GM19438 (cell line): ENCODE measurements at regions not wholly inside any gene's neighbourhood (a gene's known extent, or its start where the extent isn't known, plus 50 kb on each side); places are given as distances from the start of the nearest gene placed in this dataset.

ENCODE experiments used
- ATAC-seq: cut with Tn5 transposase; IDR thresholded peaks from one replicate; pipeline ENCODE4 v1.9.1; 2021; ENCODE audit warnings: low read depth; ENCODE audit not compliant: unreplicated experiment

DNA sequence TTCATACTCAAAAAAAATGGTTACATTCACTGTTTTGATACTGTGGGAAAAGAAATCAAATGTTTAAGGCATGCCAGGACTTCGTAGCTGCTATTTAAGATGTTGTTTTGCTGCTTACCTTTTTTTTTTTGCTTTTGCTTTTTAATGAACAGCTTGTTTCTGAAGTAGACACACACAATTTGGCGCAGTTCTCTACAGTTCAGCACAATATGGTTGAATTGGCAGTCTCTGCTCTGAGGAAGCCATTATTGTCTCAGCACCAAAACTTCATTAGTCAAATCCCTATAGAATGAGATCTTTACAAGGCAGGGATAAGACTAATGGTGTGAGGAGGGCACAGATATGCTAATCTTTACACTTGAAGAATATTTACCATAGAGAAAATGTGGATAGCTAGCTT, 197.6 kb downstream of the SLITRK5 start:
- no peak for ATAC-seq

DNA sequence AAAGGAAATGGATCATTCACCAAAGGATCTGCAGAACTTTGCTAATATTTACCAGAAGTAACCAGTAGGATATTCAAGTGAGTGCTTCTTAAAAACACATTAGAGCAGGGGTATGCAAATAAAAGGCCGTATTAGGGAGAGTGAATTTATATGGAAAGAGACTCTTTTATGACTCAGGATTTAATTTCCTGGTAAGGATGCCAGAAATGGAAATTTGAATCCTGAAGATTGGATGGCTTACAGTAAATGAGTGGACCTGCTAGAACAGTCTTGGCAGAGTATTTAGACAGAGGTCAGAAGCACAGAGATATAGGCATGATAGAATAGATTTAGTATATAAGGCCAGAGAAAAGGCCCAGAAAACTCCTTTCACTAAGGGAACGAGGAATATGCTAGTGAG, 201.6 kb downstream of the SLITRK5 start:
- no peak for ATAC-seq

DNA sequence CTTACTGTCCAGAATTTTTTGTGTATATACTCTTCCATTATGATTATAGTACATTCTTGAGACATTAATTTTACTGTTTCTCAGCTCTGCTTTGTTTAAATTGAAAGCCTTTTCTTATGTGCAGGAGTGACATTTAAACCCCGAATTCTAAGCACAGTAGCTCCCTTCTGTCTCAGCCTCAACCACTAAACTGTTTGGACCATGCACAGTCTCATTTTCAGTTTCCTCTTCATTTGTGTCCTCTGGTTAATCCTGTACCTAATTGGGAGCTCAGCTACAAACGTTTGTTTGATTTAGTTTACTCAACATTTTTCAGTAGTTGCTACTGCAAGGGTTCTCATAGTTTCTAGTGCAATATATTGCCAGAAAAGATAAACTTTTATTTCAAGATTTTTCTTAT, 206.3 kb downstream of the SLITRK5 start:
- ATAC-seq, result no peak

DNA sequence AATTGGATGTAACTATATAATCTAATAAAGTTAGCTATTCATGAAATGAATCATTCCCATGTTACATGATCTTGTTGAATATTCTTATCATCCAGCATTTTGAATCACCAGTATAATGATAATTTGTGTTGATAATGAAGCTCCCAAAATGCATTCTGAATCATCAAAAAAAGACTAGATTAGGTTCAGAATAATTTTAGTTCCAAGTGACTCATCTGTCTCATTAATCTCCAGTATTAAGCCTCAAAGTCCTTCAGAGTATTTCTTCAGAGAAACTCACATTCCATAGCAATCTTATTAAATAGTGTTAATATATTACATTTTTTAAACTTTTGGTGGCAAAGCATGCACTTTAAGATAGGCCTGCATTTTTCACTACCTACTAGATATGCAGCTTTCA, 207.5 kb downstream of the SLITRK5 start:
- ATAC-seq, result no peak

DNA sequence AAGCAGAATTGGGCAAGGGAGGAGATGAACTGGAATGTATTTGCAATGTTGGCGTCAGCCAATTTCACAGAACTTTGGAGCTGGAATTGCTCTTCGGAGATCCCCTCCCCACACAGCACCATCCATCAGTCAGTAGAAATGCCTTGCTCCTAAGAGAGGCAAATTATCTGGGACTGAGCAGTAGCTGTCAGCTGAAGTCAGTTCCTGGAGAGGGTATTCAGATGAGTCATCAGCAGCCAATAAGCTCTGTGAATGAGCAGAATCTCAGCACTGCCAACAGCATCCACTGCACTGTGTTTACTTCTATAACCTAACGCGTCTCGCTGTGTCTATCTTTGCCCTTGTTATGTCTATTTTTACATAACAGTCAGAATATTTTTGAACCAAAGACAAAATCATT, 213.7 kb downstream of the SLITRK5 start:
- ATAC-seq, result no peak

DNA sequence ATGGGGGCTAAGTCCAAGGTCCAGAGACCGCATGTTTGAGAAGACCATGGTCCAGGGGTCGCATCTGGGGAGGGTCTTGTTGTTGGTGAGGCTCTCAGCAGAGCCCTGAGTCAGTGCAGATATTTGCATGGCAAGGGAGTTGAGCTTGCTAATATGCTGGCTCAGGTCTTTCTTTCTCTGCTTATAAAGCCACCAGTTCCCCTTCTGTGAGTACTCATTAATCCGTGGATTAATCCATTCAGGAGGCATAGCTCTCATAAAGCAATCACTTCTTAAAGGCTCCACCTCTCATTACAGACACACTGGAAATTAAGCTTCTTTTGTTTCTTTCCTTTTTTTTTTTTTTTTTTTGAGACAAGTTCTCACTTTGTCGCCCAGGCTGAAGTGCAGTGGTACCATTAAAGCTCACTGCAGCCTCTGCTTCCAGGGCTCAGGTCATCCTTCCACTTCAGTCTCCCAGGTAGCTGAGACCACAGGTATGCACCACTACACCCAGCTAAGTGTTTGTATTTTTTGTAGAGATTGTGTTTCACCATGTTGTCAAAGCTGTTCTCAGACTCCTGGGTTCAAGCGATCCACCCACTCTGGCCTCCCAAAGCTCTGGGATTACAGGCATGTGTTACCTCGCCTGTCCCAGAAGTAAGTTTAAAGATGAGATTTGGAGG, 216.4 kb downstream of the SLITRK5 start:
- no peak for ATAC-seq

DNA sequence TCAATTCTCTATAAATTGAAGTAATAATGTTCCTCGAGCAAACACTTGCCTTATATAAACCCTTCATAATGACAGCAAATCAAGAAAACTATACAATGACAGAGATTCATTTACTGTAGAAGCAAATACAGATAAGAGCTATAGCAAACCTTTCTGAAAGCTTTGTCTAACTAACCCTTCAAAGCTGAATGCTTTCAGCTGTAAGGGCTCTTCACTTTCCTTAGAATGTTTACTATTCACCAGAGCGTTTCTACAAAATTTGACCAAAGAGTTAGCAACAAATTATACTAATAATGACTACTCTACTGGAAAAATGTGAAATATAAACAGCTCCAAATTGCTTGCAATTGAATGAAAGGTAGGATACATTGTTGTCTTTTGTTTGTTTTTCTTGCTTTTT, 218.1 kb downstream of the SLITRK5 start:
- no peak for ATAC-seq

DNA sequence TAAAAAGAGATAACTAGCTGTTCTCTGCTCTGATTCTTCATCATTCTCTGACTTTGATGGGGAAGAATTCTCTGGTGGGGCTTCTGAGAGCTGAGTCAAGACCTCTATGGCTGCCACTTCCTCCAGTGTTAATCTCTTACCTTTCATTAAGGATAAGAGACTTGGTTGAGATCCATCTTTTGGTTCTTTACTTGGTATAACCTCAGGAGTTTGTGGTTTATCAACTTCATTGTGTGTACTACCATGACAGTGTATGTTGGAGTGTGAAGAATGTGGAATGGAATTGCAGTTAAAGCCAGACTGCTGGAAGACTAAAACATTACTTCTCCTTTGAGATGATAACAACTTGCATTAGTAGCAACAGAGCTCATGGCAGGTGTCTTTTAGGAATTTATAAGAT, 222.0 kb downstream of the SLITRK5 start:
- ATAC-seq, result no peak

DNA sequence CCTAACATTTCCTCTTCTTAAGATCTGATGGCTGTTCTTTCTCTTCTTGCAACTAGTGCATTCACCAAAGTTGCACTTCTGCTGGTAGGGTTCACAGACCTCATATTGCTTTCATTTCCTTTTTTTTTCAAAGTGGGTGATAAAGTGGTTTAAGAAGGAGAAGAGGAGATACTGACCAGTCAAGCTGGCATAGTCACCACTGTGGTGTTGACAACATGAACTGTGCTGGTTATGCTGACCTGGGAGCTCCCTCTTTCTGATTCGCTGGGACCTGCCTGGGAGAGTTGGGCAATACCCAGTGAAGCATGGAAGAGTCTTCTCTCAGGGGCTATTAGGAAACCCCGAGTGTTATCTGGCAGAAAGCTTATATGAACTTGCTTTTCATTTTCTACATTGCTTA, 222.9 kb downstream of the SLITRK5 start:
- no peak for ATAC-seq

DNA sequence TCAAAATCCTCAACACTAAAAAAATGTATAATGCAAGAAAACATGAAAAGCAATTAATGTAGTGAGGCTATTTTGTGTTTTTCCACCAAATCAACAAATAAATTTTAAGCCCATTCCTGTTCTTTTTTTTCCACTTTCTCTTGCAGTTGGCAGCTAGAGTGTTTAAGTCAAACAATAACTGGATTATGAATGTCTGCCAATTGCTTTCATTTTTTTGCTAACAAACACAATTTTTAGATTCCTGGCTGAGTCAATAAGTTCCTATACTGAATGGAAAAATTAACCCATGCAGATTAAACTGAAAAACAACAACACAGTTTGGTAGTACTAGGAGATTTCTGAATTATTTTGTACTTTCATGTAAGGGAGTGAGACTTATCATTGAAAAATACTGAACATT, 232.4 kb downstream of the SLITRK5 start:
- no peak for ATAC-seq

DNA sequence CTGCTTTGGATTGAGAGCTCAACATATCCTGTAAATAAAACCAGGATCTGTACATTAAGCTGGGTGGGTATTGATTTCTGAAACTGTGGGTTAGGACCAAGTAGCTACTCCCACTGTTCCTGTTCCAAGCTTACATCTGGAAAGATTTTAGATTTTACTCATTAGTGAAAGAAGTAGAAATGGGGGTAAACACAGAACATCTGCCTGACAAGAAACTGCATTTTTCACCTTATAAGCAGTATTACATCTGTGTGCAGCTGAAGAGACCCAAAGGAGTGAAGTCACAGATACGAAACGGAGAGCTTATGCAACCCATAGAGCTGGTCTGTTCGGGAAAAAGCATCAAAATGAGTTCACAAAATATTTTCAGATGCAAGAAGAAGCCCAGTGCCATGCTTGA, 235.2 kb downstream of the SLITRK5 start:
- ATAC-seq, result no peak

DNA sequence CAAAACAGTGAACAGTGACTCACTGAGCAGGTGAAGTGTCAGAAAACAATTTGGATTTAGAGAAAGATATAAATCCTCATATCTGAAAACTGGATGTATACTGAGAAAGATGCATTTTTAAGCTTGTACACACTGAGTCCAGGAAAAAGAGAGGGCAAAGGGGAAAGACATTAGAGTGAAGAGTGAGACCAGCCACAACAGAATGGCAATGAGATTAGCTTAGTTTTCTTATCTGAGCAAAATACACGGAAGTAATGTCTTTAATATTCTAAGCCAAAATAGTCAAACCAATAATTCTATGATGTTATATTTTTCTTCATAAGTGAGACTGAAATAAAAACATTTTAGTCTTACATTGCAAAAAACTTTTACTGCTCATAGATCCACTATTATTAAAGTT, 236.0 kb downstream of the SLITRK5 start:
- ATAC-seq, result no peak

DNA sequence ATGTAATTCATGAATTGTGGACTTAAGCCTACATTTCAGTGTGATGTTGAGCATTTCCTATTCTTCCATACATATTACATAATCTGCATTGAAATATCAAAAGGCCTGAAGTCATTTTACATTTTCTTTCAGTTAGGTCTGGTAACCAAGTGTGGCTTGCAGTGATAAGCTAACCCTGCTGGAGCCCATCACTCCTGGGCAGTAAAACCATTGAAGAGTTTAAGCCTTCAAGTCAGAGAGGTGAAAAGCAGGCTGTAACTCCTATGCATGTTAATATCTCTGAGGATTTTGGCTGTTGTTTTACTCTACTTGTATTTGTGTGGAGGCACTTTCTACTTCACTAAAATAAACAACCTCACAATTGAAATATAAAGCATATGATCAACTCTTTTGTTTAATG, 248.8 kb downstream of the SLITRK5 start:
- no peak for ATAC-seq

DNA sequence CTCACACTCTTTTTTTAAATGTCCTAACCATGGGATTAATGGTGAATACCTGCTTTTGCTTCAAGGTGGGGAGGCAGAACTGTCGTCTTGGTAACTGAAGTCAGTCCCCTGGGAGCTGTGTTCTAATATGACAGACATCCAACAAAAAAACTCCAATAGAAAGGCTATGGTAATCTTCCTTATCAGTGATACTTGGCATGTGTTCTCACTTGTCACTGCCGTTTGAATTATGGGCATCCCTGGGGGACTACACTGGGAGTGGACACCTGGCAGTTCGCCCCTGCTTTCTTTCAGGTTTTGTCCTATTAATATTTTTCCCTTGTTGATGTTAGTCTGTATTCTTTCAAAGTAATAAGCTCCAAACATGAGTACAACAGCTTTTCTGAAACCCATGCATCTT, 252.6 kb downstream of the SLITRK5 start:
- no peak for ATAC-seq

DNA sequence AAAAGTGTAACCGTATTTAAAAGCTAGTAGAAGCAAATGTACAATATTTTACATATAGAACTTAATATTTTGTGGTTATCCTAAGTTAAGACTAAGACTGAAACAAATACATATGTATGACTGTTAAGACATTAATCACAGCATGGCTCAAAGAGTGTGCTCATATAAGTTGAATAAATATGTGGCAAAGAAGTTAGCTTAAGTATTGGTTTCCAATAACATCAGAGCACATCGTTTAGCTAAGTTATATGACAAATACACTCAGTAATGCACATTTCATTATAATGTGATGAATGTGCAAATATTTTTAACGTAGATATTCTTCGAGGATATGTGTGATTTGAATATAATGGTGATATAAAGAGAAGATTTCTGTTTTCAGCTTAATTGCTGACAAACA, 253.8 kb downstream of the SLITRK5 start:
- no peak for ATAC-seq

DNA sequence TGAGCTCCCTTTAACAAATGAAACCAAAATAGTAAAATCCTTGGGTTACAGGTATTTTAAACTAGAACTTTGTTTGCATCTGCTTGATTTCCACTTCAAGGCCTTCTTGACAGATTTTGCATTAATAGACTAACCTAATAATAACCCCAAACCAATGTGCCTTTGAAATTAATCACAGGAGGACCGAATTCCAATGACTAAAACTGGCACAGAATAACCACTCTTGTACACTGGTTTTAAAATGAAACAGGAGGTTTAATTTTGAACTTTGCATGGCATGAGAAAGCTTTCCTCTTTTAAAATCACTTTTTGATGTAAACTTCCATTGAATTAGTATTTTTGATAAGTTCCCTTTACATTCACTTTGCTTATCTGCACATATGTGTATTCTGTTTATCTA, 269.6 kb downstream of the SLITRK5 start:
- ATAC-seq, result no peak

DNA sequence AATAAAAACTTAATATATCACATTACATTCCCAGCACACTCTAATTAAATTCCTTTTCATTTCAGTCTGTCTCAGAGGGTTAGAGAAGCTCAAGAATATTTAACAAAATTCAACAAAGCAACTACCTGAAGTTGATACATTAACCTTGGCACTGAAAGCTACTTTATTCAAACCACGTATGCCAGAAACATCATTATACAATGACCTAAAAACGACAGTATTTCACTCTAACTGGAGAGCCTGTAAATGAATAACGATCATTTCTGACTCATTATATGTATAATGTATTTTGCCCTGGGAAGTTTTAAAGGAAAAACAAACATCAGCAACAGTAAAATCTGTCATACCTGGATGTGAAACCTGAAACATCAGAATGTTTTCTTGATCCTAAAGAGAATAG, 270.1 kb downstream of the SLITRK5 start:
- no peak for ATAC-seq

DNA sequence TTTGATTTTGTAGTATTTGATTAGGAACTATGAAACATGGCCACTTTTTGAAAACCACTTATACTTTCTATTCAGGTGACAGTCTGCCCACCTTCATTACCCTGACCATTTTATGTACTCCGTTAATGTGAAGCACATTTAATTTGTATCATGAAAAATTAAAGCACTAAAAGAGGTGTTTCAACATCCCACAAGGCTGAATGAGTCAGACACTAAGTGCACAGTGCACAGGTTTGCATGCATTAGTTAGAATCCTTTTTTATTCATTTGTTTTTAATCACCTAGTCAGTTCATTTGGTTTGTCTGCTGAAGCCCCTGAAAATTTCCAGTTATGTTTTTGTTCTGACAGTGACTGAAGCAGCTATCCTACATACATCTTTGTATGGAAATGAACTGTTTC, 271.0 kb downstream of the SLITRK5 start:
- ATAC-seq, result no peak

DNA sequence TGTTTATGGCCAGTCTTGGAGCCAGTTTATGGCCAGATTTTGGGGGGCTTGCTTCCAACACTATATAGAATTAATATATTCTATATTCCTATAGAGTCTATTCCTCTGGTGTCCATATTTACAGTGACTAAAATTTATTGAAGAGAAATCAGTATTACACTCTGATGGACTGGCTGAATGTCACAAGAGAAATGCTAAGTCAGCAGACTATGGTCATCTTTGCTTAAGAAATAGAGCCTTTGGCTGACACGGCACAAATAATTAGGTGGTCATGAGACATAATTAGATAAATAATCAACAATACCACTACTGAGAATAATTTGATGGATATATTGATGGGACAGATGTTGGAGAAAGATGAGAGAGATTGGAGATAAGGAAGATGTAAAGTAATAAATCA, 272.9 kb downstream of the SLITRK5 start:
- ATAC-seq, result no peak

DNA sequence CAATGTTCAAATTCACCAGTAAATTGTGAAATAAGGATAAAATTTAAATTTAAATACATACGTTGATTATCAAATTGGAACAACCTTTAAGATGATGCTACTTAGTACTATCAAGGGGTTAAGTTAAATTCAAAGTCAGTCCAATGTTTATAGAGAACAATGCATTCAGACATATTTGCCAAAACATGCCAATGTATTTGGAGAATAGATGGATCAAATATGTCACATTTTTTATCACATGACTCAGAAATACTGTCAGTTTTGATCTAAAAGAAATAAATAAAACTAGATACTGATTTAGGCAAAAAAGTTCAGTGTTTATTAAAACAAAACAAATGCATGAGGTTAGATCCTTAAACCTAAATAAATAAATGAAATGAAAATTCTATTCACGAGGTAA, 281.2 kb downstream of the SLITRK5 start:
- no peak for ATAC-seq

DNA sequence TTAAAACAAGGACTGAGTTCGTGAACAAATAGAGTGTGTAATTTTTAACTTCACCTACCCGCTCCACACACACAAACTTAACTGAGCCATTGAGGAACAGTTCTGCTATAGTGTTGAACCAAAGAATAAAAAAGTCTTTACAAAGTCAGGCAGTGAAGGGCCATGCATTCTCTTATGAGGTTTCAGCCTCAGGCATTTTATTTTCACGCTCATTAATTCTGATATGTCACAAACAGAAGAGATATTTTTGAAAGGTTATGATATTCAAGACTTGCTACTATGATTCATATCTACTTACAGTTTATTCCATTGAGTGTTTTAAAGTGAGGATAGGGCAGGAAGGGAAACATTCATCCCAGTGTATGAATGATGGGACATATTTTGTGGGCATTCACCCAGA, 282.2 kb downstream of the SLITRK5 start:
- no peak for ATAC-seq

DNA sequence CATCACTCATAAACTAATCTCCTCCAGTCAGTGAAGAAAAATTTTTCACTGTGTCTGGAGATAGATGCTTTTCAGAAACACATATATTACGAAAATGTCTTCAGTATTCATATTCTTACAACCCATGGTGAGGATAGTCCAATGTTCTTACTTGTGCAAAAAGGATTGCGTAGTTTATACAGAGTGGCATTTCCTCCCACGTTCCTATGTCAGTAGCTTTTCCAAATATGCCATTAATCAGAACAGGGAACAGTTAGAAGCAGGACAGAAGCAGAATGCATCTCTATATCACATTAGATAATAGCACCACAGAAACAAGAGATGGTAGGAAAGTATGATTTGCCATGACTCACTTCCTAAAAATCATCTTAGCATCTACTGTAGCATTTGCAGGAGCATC, 282.9 kb downstream of the SLITRK5 start:
- no peak for ATAC-seq

DNA sequence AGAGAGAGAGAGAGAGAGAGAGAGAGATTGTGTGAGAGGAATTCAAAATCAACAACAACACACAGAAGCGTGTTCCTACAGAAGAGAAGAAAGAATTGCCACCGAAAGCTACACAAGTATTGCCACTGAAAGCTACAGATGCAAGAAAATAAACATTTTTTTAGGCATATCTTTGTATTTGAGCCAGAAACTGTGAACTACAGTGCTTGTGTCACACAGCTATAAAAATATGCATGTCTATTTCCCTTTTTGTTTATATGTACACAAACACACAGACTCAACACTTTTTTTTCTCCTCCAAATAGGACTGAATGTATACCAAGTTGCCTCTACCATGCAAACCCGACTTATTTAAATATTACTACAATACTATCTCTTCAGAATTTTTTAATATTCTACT, 290.4 kb downstream of the SLITRK5 start:
- no peak for ATAC-seq
